ENCODE measurements at regions not wholly inside any gene's neighbourhood (a gene's known extent, or its start where the extent isn't known, plus 50 kb on each side); places are given as distances from the start of the nearest gene placed in this dataset.

- TF ChIP-seq BCLAF1 (IDR thresholded peaks at IDR 0.05; ENCODE audit: borderline replicate concordance in 1 of 2, control insufficient read depth in 1 of 2, low read depth in 2 of 2, low read length in 1 of 2) = no peak
- TF ChIP-seq MAX (CRISPR knock-in tag; IDR thresholded peaks at IDR 0.05) = no peak
- TF ChIP-seq, protein P1, sequence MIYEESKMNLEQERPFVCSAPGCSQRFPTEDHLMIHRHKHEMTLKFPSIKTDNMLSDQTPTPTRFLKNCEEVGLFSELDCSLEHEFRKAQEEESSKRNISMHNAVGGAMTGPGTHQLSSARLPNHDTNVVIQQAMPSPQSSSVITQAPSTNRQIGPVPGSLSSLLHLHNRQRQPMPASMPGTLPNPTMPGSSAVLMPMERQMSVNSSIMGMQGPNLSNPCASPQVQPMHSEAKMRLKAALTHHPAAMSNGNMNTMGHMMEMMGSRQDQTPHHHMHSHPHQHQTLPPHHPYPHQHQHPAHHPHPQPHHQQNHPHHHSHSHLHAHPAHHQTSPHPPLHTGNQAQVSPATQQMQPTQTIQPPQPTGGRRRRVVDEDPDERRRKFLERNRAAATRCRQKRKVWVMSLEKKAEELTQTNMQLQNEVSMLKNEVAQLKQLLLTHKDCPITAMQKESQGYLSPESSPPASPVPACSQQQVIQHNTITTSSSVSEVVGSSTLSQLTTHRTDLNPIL (CRISPR knock-in tag; IDR thresholded peaks at IDR 0.05) = no peak
- no peak for TF ChIP-seq SMAD3 (CRISPR knock-in tag; conservative IDR thresholded peaks at IDR 0.05)
Observed at GRCh38 chr12:115508990-115509389, 768.5 kb downstream of the MED13L start.

Data from K562 (cell line).